ENCODE measurements at regions not wholly inside any gene's neighbourhood (a gene's known extent, or its start where the extent isn't known, plus 50 kb on each side); places are given as distances from the start of the nearest gene placed in this dataset.
"Not testable (repeated sequence)": the region's sequence is repeated elsewhere in the genome, so short reads cannot be mapped to it uniquely, and the experiment has no call there.

DNA sequence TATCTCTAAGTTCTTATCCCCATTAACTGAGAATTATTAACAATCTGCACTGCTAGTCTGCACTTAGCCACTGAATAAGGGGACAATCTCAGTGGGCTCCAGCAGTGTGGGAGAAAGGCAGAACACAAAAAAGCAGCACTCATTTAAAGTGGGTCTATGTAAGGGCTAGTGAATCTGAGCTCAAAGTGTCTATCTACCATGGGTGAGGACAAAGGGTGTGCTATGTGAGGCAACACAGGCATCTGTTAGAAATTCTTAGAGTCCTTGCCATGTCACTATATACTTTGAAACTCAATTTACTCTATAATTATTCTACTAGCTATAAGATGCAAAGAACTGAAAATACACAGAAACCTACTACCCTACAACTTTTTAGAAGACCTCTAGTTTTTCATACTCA, 135.8 kb upstream of the TMEM168 start:
- no peak for TF ChIP-seq ZFX (IDR thresholded peaks at IDR 0.05; ENCODE audit: borderline replicate concordance)
- TF ChIP-seq, protein P1, sequence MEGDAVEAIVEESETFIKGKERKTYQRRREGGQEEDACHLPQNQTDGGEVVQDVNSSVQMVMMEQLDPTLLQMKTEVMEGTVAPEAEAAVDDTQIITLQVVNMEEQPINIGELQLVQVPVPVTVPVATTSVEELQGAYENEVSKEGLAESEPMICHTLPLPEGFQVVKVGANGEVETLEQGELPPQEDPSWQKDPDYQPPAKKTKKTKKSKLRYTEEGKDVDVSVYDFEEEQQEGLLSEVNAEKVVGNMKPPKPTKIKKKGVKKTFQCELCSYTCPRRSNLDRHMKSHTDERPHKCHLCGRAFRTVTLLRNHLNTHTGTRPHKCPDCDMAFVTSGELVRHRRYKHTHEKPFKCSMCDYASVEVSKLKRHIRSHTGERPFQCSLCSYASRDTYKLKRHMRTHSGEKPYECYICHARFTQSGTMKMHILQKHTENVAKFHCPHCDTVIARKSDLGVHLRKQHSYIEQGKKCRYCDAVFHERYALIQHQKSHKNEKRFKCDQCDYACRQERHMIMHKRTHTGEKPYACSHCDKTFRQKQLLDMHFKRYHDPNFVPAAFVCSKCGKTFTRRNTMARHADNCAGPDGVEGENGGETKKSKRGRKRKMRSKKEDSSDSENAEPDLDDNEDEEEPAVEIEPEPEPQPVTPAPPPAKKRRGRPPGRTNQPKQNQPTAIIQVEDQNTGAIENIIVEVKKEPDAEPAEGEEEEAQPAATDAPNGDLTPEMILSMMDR (IDR thresholded peaks at IDR 0.05) = no peak
- H3K27ac ChIP-seq = no peak overlapping the region

- H3K27ac ChIP-seq = not testable (repeated sequence)
These were observed 132.4 kb upstream of the TMEM168 start for GRCh38 chr7:112922546-112922945.

GRCh38 chr7:112916431-112916830, 126.2 kb upstream of the TMEM168 start:
- H3K27ac ChIP-seq = not testable (repeated sequence)

GRCh38 chr7:112908086-112908485, 117.9 kb upstream of the TMEM168 start:
- TF ChIP-seq ZFX (IDR thresholded peaks at IDR 0.05; ENCODE audit: borderline replicate concordance) = no peak
- H3K27ac ChIP-seq = no peak overlapping the region

- H3K27ac ChIP-seq = no peak overlapping the region
- no peak for TF ChIP-seq ZFX (IDR thresholded peaks at IDR 0.05; ENCODE audit: borderline replicate concordance)
- TF ChIP-seq, protein P1 (IDR thresholded peaks at IDR 0.05) = no peak
These were observed 117.5 kb upstream of the TMEM168 start for GRCh38 chr7:112907658-112908057.

- no peak for TF ChIP-seq ZFX (IDR thresholded peaks at IDR 0.05; ENCODE audit: borderline replicate concordance)
- TF ChIP-seq, protein P1 (IDR thresholded peaks at IDR 0.05) = no peak
- no peak overlapping the region for H3K27ac ChIP-seq
These were observed 115.8 kb upstream of the TMEM168 start for GRCh38 chr7:112905950-112906349.

GRCh38 chr7:112905413-112905812, 115.2 kb upstream of the TMEM168 start:
- H3K27ac ChIP-seq = no peak overlapping the region
- TF ChIP-seq, protein P1 (IDR thresholded peaks at IDR 0.05) = no peak
- TF ChIP-seq ZFX (IDR thresholded peaks at IDR 0.05; ENCODE audit: borderline replicate concordance) = no peak

- TF ChIP-seq ZFX (IDR thresholded peaks at IDR 0.05; ENCODE audit: borderline replicate concordance) = no peak
- TF ChIP-seq, protein P1 (IDR thresholded peaks at IDR 0.05) = peak; percentile 98
- no peak overlapping the region for H3K27ac ChIP-seq
These were observed 108.5 kb upstream of the TMEM168 start for GRCh38 chr7:112898432-112899290.

DNA sequence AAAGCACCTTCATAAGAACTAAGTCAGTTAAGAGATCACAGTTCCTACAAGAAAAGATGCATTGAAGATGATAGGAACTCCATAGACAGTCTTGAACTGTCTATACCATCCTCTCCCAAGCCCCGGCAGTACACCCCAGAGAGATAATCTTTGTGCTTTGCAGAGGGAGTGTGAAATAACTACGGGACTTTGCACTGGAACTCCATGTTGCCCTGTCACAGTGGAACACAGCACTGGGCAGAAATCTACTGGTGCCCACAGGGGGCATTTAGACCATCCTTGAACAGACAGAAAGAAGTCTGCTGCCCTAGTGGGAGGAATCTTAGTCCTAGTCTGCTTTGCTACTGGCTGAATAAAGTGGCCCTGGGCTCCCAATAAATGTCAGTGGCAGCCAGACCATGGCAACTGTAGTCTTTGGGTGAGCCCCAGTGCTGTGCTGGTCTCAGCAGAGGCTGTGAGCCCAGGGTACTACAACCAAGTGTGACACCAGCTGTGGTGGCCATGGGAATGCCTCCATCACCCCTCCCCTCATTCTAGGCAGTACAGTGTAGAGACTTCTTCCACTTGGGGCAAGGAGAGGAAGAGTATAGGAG, 107.7 kb upstream of the TMEM168 start:
- no peak overlapping the region for H3K27ac ChIP-seq
- TF ChIP-seq ZFX (IDR thresholded peaks at IDR 0.05; ENCODE audit: borderline replicate concordance) = no peak
- TF ChIP-seq, protein P1 (IDR thresholded peaks at IDR 0.05) = no peak

All from 22Rv1 (cell line).